MM.1S (cell line): ENCODE measurements at regions not wholly inside any gene's neighbourhood (a gene's known extent, or its start where the extent isn't known, plus 50 kb on each side); places are given as distances from the start of the nearest gene placed in this dataset.

Source experiments
- DNase-seq: peaks from one replicate; pipeline ENCODE4 v3.0.0-alpha.2; 2015
- H2AFZ ChIP-seq: fragments of 300-600 bp; sonication (generic); 2 replicates; pipeline ENCODE4 v1.6.0; 2016; ENCODE audit warnings: antibody characterized with exemption, low read length
- H3F3A ChIP-seq: fragments of 300-600 bp; sonication (generic); 2 replicates; pipeline ENCODE4 v1.6.1; 2016; ENCODE audit warnings: mild to moderate bottlenecking, antibody characterized with exemption, low read length, moderate library complexity, mixed read lengths; ENCODE audit not compliant: insufficient read depth
- H3K27ac ChIP-seq: fragments of 300-600 bp; sonication (generic); 2 replicates; pipeline ENCODE4 v1.5.1; 2016; ENCODE audit warnings: mild to moderate bottlenecking, low read length
- H3K27me3 ChIP-seq: fragments of 300-600 bp; sonication (generic); replicated peaks from 2 replicates; pipeline ENCODE4 v1.6.0; 2016; ENCODE audit warnings: low read length; ENCODE audit not compliant: insufficient read depth
- H3K36me3 ChIP-seq: fragments of 300-600 bp; sonication (generic); replicated peaks from 2 replicates; pipeline ENCODE4 v1.6.1; 2016; ENCODE audit warnings: mild to moderate bottlenecking, low read length, mixed read lengths; ENCODE audit not compliant: insufficient read depth
- H3K4me1 ChIP-seq: fragments of 300-600 bp; sonication (generic); 2 replicates; pipeline ENCODE4 v1.6.1; 2016; ENCODE audit warnings: low read length, mixed read lengths
- H3K4me2 ChIP-seq: fragments of 300-600 bp; sonication (generic); 2 replicates; pipeline ENCODE4 v1.6.0; 2016; ENCODE audit warnings: low read depth, low read length
- H3K4me3 ChIP-seq: fragments of 300-600 bp; sonication (generic); 2 replicates; pipeline ENCODE4 v1.5.1; 2016; ENCODE audit warnings: low read length, mixed read lengths
- H3K79me2 ChIP-seq: fragments of 300-600 bp; sonication (generic); 2 replicates; pipeline ENCODE4 v1.6.1; 2016; ENCODE audit warnings: mixed run types, low read length, mixed read lengths
- H3K9ac ChIP-seq: fragments of 300-600 bp; sonication (generic); 2 replicates; pipeline ENCODE4 v1.6.1; 2016; ENCODE audit warnings: low read length, mixed read lengths
- H3K9me2 ChIP-seq: fragments of 300-600 bp; sonication (generic); replicated peaks from 2 replicates; pipeline ENCODE4 v1.6.1; 2016; ENCODE audit warnings: mild to moderate bottlenecking, low read length, mixed read lengths; ENCODE audit not compliant: insufficient read depth
- H3K9me3 ChIP-seq: fragments of 300-600 bp; sonication (generic); replicated peaks from 2 replicates; pipeline ENCODE4 v1.6.1; 2016; ENCODE audit warnings: mild to moderate bottlenecking, low read length, mixed read lengths; ENCODE audit not compliant: insufficient read depth
- H4K20me1 ChIP-seq: fragments of 300-600 bp; sonication (generic); 2 replicates; pipeline ENCODE4 v1.6.1; 2016; ENCODE audit warnings: mild to moderate bottlenecking, low read length, moderate library complexity, mixed read lengths; ENCODE audit not compliant: insufficient read depth
- CTCF ChIP-seq: fragments of 300-600 bp; sonication (generic); IDR thresholded peaks from 2 replicates; pipeline ENCODE4 v1.5.1; 2016; ENCODE audit warnings: antibody characterized with exemption, low read length, mixed read lengths
- EZH2 ChIP-seq: fragments of 300-600 bp; sonication (generic); optimal IDR thresholded peaks from 2 replicates; pipeline ENCODE3; 2017; ENCODE audit warnings: low read depth, mild to moderate bottlenecking, antibody characterized with exemption, low read length, mixed read lengths
- EZH2phosphoT487 ChIP-seq: fragments of 300-600 bp; sonication (generic); IDR thresholded peaks from 2 replicates; pipeline ENCODE4 v1.6.1; 2018; ENCODE audit warnings: antibody characterized with exemption, low read length

GRCh38 chr9:118686959-118687358, 682.3 kb downstream of the BRINP1 start:
- no peaks in the 10 kb centered on the region for H3K27me3 ChIP-seq
- DNase-seq, result no peak
- no peak for TF ChIP-seq EZH2
- no peak for TF ChIP-seq CTCF
- TF ChIP-seq EZH2phosphoT487, result no peak
- no peak overlapping the region for H3K4me2 ChIP-seq
- no peak overlapping the region for H3K4me3 ChIP-seq
- no peaks in the 10 kb centered on the region for H3K9me2 ChIP-seq
- no peaks in the 10 kb centered on the region for H3K9me3 ChIP-seq
- H3K9ac ChIP-seq, result no peak overlapping the region
- H3K79me2 ChIP-seq, result no peaks in the 10 kb centered on the region
- H3F3A ChIP-seq, result no peaks in the 10 kb centered on the region
- no peaks in the 10 kb centered on the region for H3K4me1 ChIP-seq
- H3K27ac ChIP-seq, result no peak overlapping the region
- no peak overlapping the region for H2AFZ ChIP-seq
- no peaks in the 10 kb centered on the region for H3K36me3 ChIP-seq
- no peaks in the 10 kb centered on the region for H4K20me1 ChIP-seq

- Histone ChIP-seq H3F3A (no peaks in the 10 kb centered on the region), H3K9ac (no peak overlapping the region), H3K9me3 (no peaks in the 10 kb centered on the region), H3K27me3 (no peaks in the 10 kb centered on the region), H3K4me1 (no peaks in the 10 kb centered on the region), H3K79me2 (no peaks in the 10 kb centered on the region), H4K20me1 (no peaks in the 10 kb centered on the region), H2AFZ (no peak overlapping the region), H3K4me3 (no peak overlapping the region), H3K27ac (no peak overlapping the region), H3K9me2 (no peaks in the 10 kb centered on the region), H3K36me3 (no peaks in the 10 kb centered on the region), H3K4me2 (no peak overlapping the region)
- TF ChIP-seq EZH2phosphoT487 (no peak), CTCF (no peak), EZH2 (no peak)
- DNase-seq, result no peak
These were observed 680.0 kb downstream of the BRINP1 start for GRCh38 chr9:118689280-118689679.

- DNase-seq, result no peak
- no peaks in the 10 kb centered on the region for H3K9me3 ChIP-seq
These were observed 676.6 kb downstream of the BRINP1 start for GRCh38 chr9:118692613-118693012.

More at GRCh38 chr9:118692613-118693012, 676.6 kb downstream of the BRINP1 start:
- Histone ChIP-seq H3F3A (no peaks in the 10 kb centered on the region), H4K20me1 (no peaks in the 10 kb centered on the region), H3K4me1 (no peaks in the 10 kb centered on the region), H3K4me3 (no peak overlapping the region), H3K9ac (no peak overlapping the region), H3K4me2 (no peak overlapping the region), H3K27me3 (no peaks in the 10 kb centered on the region), H3K27ac (no peak overlapping the region), H3K36me3 (no peaks in the 10 kb centered on the region), H3K9me2 (no peaks in the 10 kb centered on the region), H2AFZ (no peak overlapping the region), H3K79me2 (no peaks in the 10 kb centered on the region)
- TF ChIP-seq EZH2phosphoT487 (no peak), EZH2 (no peak), CTCF (no peak)
